H1 (cell line): ENCODE measurements at regions not wholly inside any gene's neighbourhood (a gene's known extent, or its start where the extent isn't known, plus 50 kb on each side); places are given as distances from the start of the nearest gene placed in this dataset.

ENCODE experiments used
- CTCF ChIA-PET: fragments of 300-600 bp; sonication (Branson Sonifier 250); formaldehyde crosslinking; loops from one replicate; lab custom pipeline; 2021; ENCODE audit not compliant: partially characterized antibody; lab: Charles Lee
- POLR2A ChIA-PET: fragments of 300-600 bp; sonication (Branson Sonifier 250); formaldehyde crosslinking; loops from one replicate; lab custom pipeline; 2021; ENCODE audit warnings: inconsistent platforms; ENCODE audit not compliant: partially characterized antibody; lab: Charles Lee
- DNase-seq, 2 experiments: peaks; one replicate each; pipeline versions ENCODE4 v3.0.0 to v3.0.0-alpha.2; 2010 to 2022; ENCODE audit warnings: low spot score in 2 of 2, low read depth in 1 of 2, mixed read lengths in 1 of 2
- FAIRE-seq: peaks from 2 replicates; lab custom pipeline; 2011; peaks lifted over from hg19 to GRCh38; lab: Jason Lieb, UNC
- H2AFZ ChIP-seq: 2 replicates; pipeline ENCODE4 v1.8.1; 2012; ENCODE audit warnings: low read length, inconsistent platforms
- H2AK5ac ChIP-seq: 2 replicates; pipeline ENCODE4 v1.6.1; 2013; ENCODE audit warnings: low read depth, low read length
- H2BK120ac ChIP-seq: replicated peaks from 2 replicates; pipeline ENCODE3; 2013; ENCODE audit warnings: low read depth, low read length, inconsistent platforms
- H2BK12ac ChIP-seq: 2 replicates; pipeline ENCODE4 v1.6.1; 2013; ENCODE audit warnings: low read depth, low read length
- H2BK15ac ChIP-seq: 2 replicates; pipeline ENCODE4 v1.6.1; 2013; ENCODE audit warnings: low read length
- H2BK20ac ChIP-seq: 2 replicates; pipeline ENCODE4 v1.6.1; 2013; ENCODE audit warnings: low read length
- H2BK5ac ChIP-seq: 2 replicates; pipeline ENCODE4 v1.6.1; 2013; ENCODE audit warnings: low read depth, low read length
- H3K14ac ChIP-seq: 2 replicates; pipeline ENCODE4 v1.6.1; 2013; ENCODE audit warnings: inconsistent platforms; ENCODE audit not compliant: insufficient read length
- H3K18ac ChIP-seq: 2 replicates; pipeline ENCODE4 v1.6.1; 2013; ENCODE audit warnings: low read length; ENCODE audit errors: extremely low read depth
- H3K23ac ChIP-seq: 2 replicates; pipeline ENCODE4 v1.6.1; 2013; ENCODE audit warnings: inconsistent platforms; ENCODE audit not compliant: insufficient read length
- H3K23me2 ChIP-seq: 2 replicates; pipeline ENCODE4 v1.6.1; 2013; ENCODE audit warnings: low read depth, low read length
- H3K27ac ChIP-seq: 2 replicates; pipeline ENCODE4 v1.6.1; 2011; ENCODE audit warnings: low read depth, low read length, inconsistent platforms
- H3K27me3 ChIP-seq, 4 experiments: replicated peaks in 1 of 4; 1 replicate in 1 of 4; 2 replicates in 3 of 4; pipeline versions ENCODE4 v1.6.1 to v1.8.1; 2011 to 2013; ENCODE audit warnings: low read length in 3 of 4, mild to moderate bottlenecking in 3 of 4, inconsistent platforms in 2 of 4, mixed read lengths in 2 of 4, moderate library complexity in 1 of 4; ENCODE audit not compliant: control insufficient read depth in 3 of 4, insufficient read depth in 3 of 4; ENCODE audit errors: extremely low read depth in 1 of 4
- H3K36me3 ChIP-seq, 4 experiments: 2 replicates each; pipeline versions ENCODE4 v1.6.1 to v1.8.1; 2011 to 2013; ENCODE audit warnings: mild to moderate bottlenecking in 4 of 4, low read length in 3 of 4, moderate library complexity in 2 of 4, control low read depth in 1 of 4, inconsistent platforms in 1 of 4; ENCODE audit not compliant: insufficient read depth in 4 of 4, control insufficient read depth in 2 of 4
- H3K4ac ChIP-seq: replicated peaks from 2 replicates; pipeline ENCODE3; 2013; ENCODE audit warnings: low read length, low read depth, mixed read lengths, inconsistent platforms; ENCODE audit not compliant: insufficient read length
- H3K4me1 ChIP-seq, 4 experiments: replicated peaks in 1 of 4; 1 replicate in 1 of 4; 2 replicates in 3 of 4; pipeline versions ENCODE4 v1.6.1 to v1.8.1; 2011 to 2013; ENCODE audit warnings: low read length in 3 of 4, inconsistent platforms in 2 of 4, mixed read lengths in 1 of 4; ENCODE audit not compliant: insufficient read depth in 4 of 4, control insufficient read depth in 3 of 4
- H3K4me2 ChIP-seq, 2 experiments: 2 replicates each; pipeline versions ENCODE4 v1.6.1 to v1.8.1; 2011 to 2013; ENCODE audit warnings: low read depth in 2 of 2, low read length in 2 of 2, control low read depth in 1 of 2, inconsistent platforms in 1 of 2, mild to moderate bottlenecking in 1 of 2; ENCODE audit not compliant: insufficient read depth in 1 of 2
- H3K4me3 ChIP-seq, 4 experiments: fragments of 200-600, 300-600 bp in 1 of 4; sonication (generic), shearing (Covaris generic), sonication (Bioruptor Twin) in 1 of 4; 2 replicates each; pipeline versions ENCODE4 v1.5.1 to v1.8.1; 2011 to 2016; ENCODE audit warnings: low read length in 4 of 4, low read depth in 3 of 4, control low read depth in 2 of 4, inconsistent platforms in 2 of 4, mild to moderate bottlenecking in 2 of 4, mixed read lengths in 1 of 4, moderate library complexity in 1 of 4; ENCODE audit not compliant: insufficient read depth in 2 of 4; ENCODE audit errors: extremely low read depth in 1 of 4
- H3K56ac ChIP-seq: replicated peaks from 2 replicates; pipeline ENCODE3; 2013; ENCODE audit warnings: low read depth, mild to moderate bottlenecking, mixed read lengths, low read length, inconsistent platforms; ENCODE audit not compliant: insufficient read length
- H3K79me1 ChIP-seq: 2 replicates; pipeline ENCODE4 v1.6.1; 2013; ENCODE audit warnings: low read depth, low read length, control low read depth
- H3K79me2 ChIP-seq, 2 experiments: 2 replicates each; pipeline versions ENCODE4 v1.6.1 to v1.8.1; 2012 to 2013; ENCODE audit warnings: low read length in 2 of 2, mild to moderate bottlenecking in 2 of 2, inconsistent platforms in 1 of 2; ENCODE audit not compliant: insufficient read depth in 2 of 2, control insufficient read depth in 1 of 2
- H3K9ac ChIP-seq, 4 experiments: replicated peaks in 1 of 4; 1 replicate in 1 of 4; 2 replicates in 3 of 4; pipeline versions ENCODE4 v1.6.1 to v1.8.1; 2011 to 2013; ENCODE audit warnings: low read depth in 3 of 4, low read length in 3 of 4, control low read depth in 2 of 4, mild to moderate bottlenecking in 2 of 4, moderate library complexity in 2 of 4, inconsistent platforms in 1 of 4; ENCODE audit errors: extremely low read depth in 1 of 4
- H3K9me3 ChIP-seq, 2 experiments: 2 replicates each; pipeline versions ENCODE4 v1.6.1 to v1.8.1; 2012 to 2013; ENCODE audit warnings: mild to moderate bottlenecking in 2 of 2, moderate library complexity in 2 of 2, control low read depth in 1 of 2, inconsistent platforms in 1 of 2, low read depth in 1 of 2, low read length in 1 of 2, mixed read lengths in 1 of 2; ENCODE audit not compliant: insufficient read depth in 2 of 2
- H4K20me1 ChIP-seq, 2 experiments: replicated peaks in 1 of 2; 2 replicates each; pipeline versions ENCODE3 to v1.8.1; 2011 to 2013; ENCODE audit warnings: inconsistent platforms in 2 of 2, low read length in 2 of 2, mild to moderate bottlenecking in 1 of 2; ENCODE audit not compliant: insufficient read depth in 2 of 2, control insufficient read depth in 1 of 2
- H4K5ac ChIP-seq: 2 replicates; pipeline ENCODE4 v1.6.1; 2013; ENCODE audit warnings: low read length, low read depth, mixed read lengths, inconsistent platforms; ENCODE audit not compliant: insufficient read length
- H4K8ac ChIP-seq: 2 replicates; pipeline ENCODE4 v1.8.0; 2013; ENCODE audit warnings: mild to moderate bottlenecking, moderate library complexity, low read length, inconsistent platforms; ENCODE audit not compliant: insufficient read depth; ENCODE audit errors: extremely low read depth
- H4K91ac ChIP-seq: replicated peaks from 2 replicates; pipeline ENCODE3; 2013; ENCODE audit warnings: low read length, mixed read lengths, inconsistent platforms; ENCODE audit not compliant: insufficient read length
- BCL11A ChIP-seq, 2 experiments: IDR thresholded peaks; one replicate each; pipeline ENCODE4 v1.6.1; 2011; ENCODE audit warnings: low read depth in 2 of 2, low read length in 2 of 2, mild to moderate bottlenecking in 2 of 2
- EP300 ChIP-seq, 2 experiments: IDR thresholded peaks; 1 replicate in 1 of 2; 2 replicates in 1 of 2; pipeline ENCODE4 v1.6.1; 2011 to 2012; ENCODE audit warnings: low read depth in 2 of 2, low read length in 2 of 2, mild to moderate bottlenecking in 2 of 2, borderline replicate concordance in 1 of 2, inconsistent platforms in 1 of 2, moderate library complexity in 1 of 2
- HDAC2 ChIP-seq, 2 experiments: fragments of 300-600 bp in 1 of 2; sonication (generic) in 1 of 2; IDR thresholded peaks; 2 replicates each; pipeline ENCODE4 v1.6.1; 2011 to 2012; ENCODE audit warnings: low read depth in 2 of 2, low read length in 2 of 2, mild to moderate bottlenecking in 2 of 2, moderate library complexity in 2 of 2, borderline replicate concordance in 1 of 2, inconsistent platforms in 1 of 2
- JUN ChIP-seq: IDR thresholded peaks from 2 replicates; pipeline ENCODE4 v1.6.1; 2011; ENCODE audit warnings: low read depth, mild to moderate bottlenecking, improper control_type of control experiment, low read length
- JUND ChIP-seq: IDR thresholded peaks from 2 replicates; pipeline ENCODE4 v1.6.1; 2011; ENCODE audit warnings: mild to moderate bottlenecking, improper control_type of control experiment, low read length
- KDM4A ChIP-seq: IDR thresholded peaks from one replicate; pipeline ENCODE4 v1.7.1; 2012; ENCODE audit warnings: low read depth, mild to moderate bottlenecking, moderate library complexity, low read length, inconsistent platforms; ENCODE audit not compliant: severe bottlenecking
- NRF1 ChIP-seq: IDR thresholded peaks from 2 replicates; pipeline ENCODE4 v1.6.1; 2011; ENCODE audit warnings: mild to moderate bottlenecking, low read depth, low read length, improper control_type of control experiment
- SIN3A ChIP-seq, 2 experiments: IDR thresholded peaks in 1 of 2; conservative IDR thresholded peaks in 1 of 2; 2 replicates each; pipeline ENCODE4 v1.6.1; 2011 to 2012; ENCODE audit warnings: low read length in 2 of 2, improper control_type of control experiment in 1 of 2, low read depth in 1 of 2, mild to moderate bottlenecking in 1 of 2
- SP1 ChIP-seq: IDR thresholded peaks from 2 replicates; pipeline ENCODE4 v1.6.1; 2011; ENCODE audit warnings: low read depth, low read length
- SP4 ChIP-seq: IDR thresholded peaks from 2 replicates; pipeline ENCODE4 v1.6.1; 2012; ENCODE audit warnings: low read length, inconsistent platforms
- TAF7 ChIP-seq: optimal IDR thresholded peaks from 2 replicates; pipeline ENCODE3; 2011; ENCODE audit warnings: low read depth, mild to moderate bottlenecking, inconsistent platforms, low read length, moderate library complexity, borderline replicate concordance
- TCF12 ChIP-seq: IDR thresholded peaks from 2 replicates; pipeline ENCODE4 v1.6.1; 2011; ENCODE audit warnings: low read depth, mild to moderate bottlenecking, low read length
- WGBS, 2 experiments: shearing (Covaris generic) in 1 of 2; methylation state at CpG; one replicate each; pipeline versions ENCODE4 v1.1.6 to v1.1.7; 2013 to 2015; ENCODE audit warnings: low lambda C conversion rate in 2 of 2, mixed read lengths in 2 of 2, inconsistent platforms in 1 of 2, low coverage in 1 of 2, missing lambda C conversion rate in 1 of 2; ENCODE audit not compliant: insufficient replicate concordance in 2 of 2, insufficient coverage in 1 of 2, insufficient read length in 1 of 2; ENCODE audit errors: extremely low coverage in 1 of 2, missing lambda C conversion rate in 1 of 2; 5-methylcytosine and 5-hydroxymethylcytosine counted together
- TF ChIP-seq, protein P1 (sequence below): IDR thresholded peaks from 2 replicates; pipeline ENCODE4 v1.6.1; 2012; ENCODE audit warnings: low read length, inconsistent platforms

GRCh38 chr15:61381501-61381900 lies 152.4 kb upstream of the RORA start:
- POLR2A ChIA-PET = no interaction called here
- TF ChIP-seq SIN3A (conservative IDR thresholded peaks at IDR 0.05 in 1 of 2, IDR thresholded peaks at IDR 0.05 in 1 of 2; ENCODE audit: low read depth in 1 of 2, low read length in 2 of 2) (no peak), TAF7 (no peak), TCF12 (no peak), EP300 (IDR thresholded peaks at IDR 0.05; ENCODE audit: borderline replicate concordance in 1 of 2, low read depth in 2 of 2, low read length in 2 of 2) (no peak), JUN (no peak), HDAC2 (IDR thresholded peaks at IDR 0.05; ENCODE audit: borderline replicate concordance in 1 of 2, low read depth in 2 of 2, low read length in 2 of 2) (no peak), SP4 (no peak), SP1 (no peak), NRF1 (no peak), JUND (no peak), BCL11A (IDR thresholded peaks at IDR 0.05; ENCODE audit: low read depth in 2 of 2, low read length in 2 of 2) (no peak), KDM4A (no peak)
- TF ChIP-seq, protein P1, sequence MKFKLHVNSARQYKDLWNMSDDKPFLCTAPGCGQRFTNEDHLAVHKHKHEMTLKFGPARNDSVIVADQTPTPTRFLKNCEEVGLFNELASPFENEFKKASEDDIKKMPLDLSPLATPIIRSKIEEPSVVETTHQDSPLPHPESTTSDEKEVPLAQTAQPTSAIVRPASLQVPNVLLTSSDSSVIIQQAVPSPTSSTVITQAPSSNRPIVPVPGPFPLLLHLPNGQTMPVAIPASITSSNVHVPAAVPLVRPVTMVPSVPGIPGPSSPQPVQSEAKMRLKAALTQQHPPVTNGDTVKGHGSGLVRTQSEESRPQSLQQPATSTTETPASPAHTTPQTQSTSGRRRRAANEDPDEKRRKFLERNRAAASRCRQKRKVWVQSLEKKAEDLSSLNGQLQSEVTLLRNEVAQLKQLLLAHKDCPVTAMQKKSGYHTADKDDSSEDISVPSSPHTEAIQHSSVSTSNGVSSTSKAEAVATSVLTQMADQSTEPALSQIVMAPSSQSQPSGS = no peak

More at GRCh38 chr15:61381501-61381900, 152.4 kb upstream of the RORA start:
- no peak overlapping the region for H3K9ac ChIP-seq
- CTCF ChIA-PET = interaction anchor here (1.3 kb wide), 1 partner anchor 13 kb away, joined by 5 read pairs; no protein-coding TSS in a partner anchor
- 89% methylated on average over 3 of the region's 3 CpGs; no CpG with 5 or more reads in 1 of the 2 experiments for WGBS, 2 experiments
- no peak overlapping the region for H4K8ac ChIP-seq
- no peaks in the 10 kb centered on the region for H3K27me3 ChIP-seq
- H2AK5ac ChIP-seq = no peak overlapping the region
- DNase-seq (no peak), FAIRE-seq (no peak)
- H3K56ac ChIP-seq = no peak overlapping the region
- no peaks in the 10 kb centered on the region for H3K23me2 ChIP-seq
- no peak overlapping the region for H2BK15ac ChIP-seq
- H2BK5ac ChIP-seq = no peak overlapping the region
- H2BK20ac ChIP-seq = no peak overlapping the region
- no peak overlapping the region for H4K5ac ChIP-seq
- no peak overlapping the region for H3K4ac ChIP-seq
- no peaks in the 10 kb centered on the region for H3K79me1 ChIP-seq
- no peak overlapping the region for H3K4me3 ChIP-seq
- no peak overlapping the region for H3K18ac ChIP-seq
- H3K4me2 ChIP-seq = no peak overlapping the region
- H3K4me1 ChIP-seq = no peaks in the 10 kb centered on the region
- no peak overlapping the region for H3K14ac ChIP-seq
- no peak overlapping the region for H3K23ac ChIP-seq
- no peak overlapping the region for H2AFZ ChIP-seq
- no peak overlapping the region for H2BK120ac ChIP-seq
- no peaks in the 10 kb centered on the region for H3K36me3 ChIP-seq
- H4K20me1 ChIP-seq = no peaks in the 10 kb centered on the region
- H4K91ac ChIP-seq = no peak overlapping the region
- no peaks in the 10 kb centered on the region for H3K79me2 ChIP-seq
- H3K27ac ChIP-seq = no peak overlapping the region
- no peak overlapping the region for H2BK12ac ChIP-seq
- H3K9me3 ChIP-seq = no peaks in the 10 kb centered on the region
